Glutamatergic neuron (in vitro differentiated cells): ENCODE measurements at regions not wholly inside any gene's neighbourhood (a gene's known extent, or its start where the extent isn't known, plus 50 kb on each side); places are given as distances from the start of the nearest gene placed in this dataset.
"Not testable (repeated sequence)": the region's sequence is repeated elsewhere in the genome, so short reads cannot be mapped to it uniquely, and the experiment has no call there.

ENCODE experiments used
- DNase-seq: peaks from one replicate; pipeline ENCODE4 v3.0.0; 2022
- H3K27ac Mint-ChIP-seq: one replicate; pipeline ENCODE4 v1.8.0; 2020; ENCODE audit warnings: mild to moderate bottlenecking, mixed read lengths, inconsistent platforms; ENCODE audit not compliant: unreplicated experiment
- H3K27me3 Mint-ChIP-seq: one replicate; pipeline ENCODE4 v1.8.0; 2020; ENCODE audit warnings: mild to moderate bottlenecking, moderate library complexity, mixed read lengths, inconsistent platforms; ENCODE audit not compliant: unreplicated experiment
- H3K36me3 Mint-ChIP-seq: one replicate; pipeline ENCODE4 v1.8.0; 2020; ENCODE audit warnings: mild to moderate bottlenecking, mixed read lengths, inconsistent platforms; ENCODE audit not compliant: unreplicated experiment
- H3K4me1 Mint-ChIP-seq: one replicate; pipeline ENCODE4 v1.8.0; 2020; ENCODE audit warnings: mild to moderate bottlenecking, low read depth, mixed read lengths, inconsistent platforms; ENCODE audit not compliant: unreplicated experiment
- H3K4me3 Mint-ChIP-seq: one replicate; pipeline ENCODE4 v1.8.0; 2020; ENCODE audit warnings: mild to moderate bottlenecking, mixed read lengths, inconsistent platforms; ENCODE audit not compliant: unreplicated experiment
- H3K9me3 Mint-ChIP-seq: one replicate; pipeline ENCODE4 v1.8.0; 2020; ENCODE audit warnings: mild to moderate bottlenecking, moderate library complexity, mixed read lengths, inconsistent platforms; ENCODE audit not compliant: unreplicated experiment
- TF ChIP-seq, protein P1 (sequence below): fragments of 200-600 bp; sonication (generic); IDR thresholded peaks from one replicate; pipeline ENCODE4 v1.5.0; 2021; ENCODE audit not compliant: partially characterized antibody, unreplicated experiment

DNA sequence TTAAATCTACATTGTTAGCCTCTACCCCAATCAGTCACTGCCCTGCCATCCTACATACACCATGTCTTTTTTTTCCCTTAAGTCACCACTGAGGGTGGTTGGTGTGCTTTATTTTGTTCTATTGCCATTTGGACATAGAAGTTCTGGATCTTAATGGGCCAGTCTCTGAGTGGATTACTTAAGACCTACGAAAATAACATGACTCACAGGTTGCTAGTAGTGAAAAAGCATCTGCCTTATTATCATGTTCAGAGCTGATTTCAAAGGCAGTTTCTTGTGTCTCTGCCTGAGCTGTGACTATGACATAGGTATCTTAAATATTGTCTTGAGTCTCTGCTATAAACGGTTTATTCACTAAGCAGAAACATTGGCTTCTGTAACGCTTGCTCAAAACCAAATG, 410.8 kb downstream of the MDFIC start:
- H3K27me3 Mint-ChIP-seq = no peaks in the 10 kb centered on the region
- no peaks in the 10 kb centered on the region for H3K4me1 Mint-ChIP-seq
- no peak overlapping the region for H3K4me3 Mint-ChIP-seq
- H3K36me3 Mint-ChIP-seq = no peaks in the 10 kb centered on the region
- no peak for DNase-seq
- no peaks in the 10 kb centered on the region for H3K9me3 Mint-ChIP-seq
- TF ChIP-seq, protein P1, sequence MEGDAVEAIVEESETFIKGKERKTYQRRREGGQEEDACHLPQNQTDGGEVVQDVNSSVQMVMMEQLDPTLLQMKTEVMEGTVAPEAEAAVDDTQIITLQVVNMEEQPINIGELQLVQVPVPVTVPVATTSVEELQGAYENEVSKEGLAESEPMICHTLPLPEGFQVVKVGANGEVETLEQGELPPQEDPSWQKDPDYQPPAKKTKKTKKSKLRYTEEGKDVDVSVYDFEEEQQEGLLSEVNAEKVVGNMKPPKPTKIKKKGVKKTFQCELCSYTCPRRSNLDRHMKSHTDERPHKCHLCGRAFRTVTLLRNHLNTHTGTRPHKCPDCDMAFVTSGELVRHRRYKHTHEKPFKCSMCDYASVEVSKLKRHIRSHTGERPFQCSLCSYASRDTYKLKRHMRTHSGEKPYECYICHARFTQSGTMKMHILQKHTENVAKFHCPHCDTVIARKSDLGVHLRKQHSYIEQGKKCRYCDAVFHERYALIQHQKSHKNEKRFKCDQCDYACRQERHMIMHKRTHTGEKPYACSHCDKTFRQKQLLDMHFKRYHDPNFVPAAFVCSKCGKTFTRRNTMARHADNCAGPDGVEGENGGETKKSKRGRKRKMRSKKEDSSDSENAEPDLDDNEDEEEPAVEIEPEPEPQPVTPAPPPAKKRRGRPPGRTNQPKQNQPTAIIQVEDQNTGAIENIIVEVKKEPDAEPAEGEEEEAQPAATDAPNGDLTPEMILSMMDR = no peak
- no peak overlapping the region for H3K27ac Mint-ChIP-seq

DNA sequence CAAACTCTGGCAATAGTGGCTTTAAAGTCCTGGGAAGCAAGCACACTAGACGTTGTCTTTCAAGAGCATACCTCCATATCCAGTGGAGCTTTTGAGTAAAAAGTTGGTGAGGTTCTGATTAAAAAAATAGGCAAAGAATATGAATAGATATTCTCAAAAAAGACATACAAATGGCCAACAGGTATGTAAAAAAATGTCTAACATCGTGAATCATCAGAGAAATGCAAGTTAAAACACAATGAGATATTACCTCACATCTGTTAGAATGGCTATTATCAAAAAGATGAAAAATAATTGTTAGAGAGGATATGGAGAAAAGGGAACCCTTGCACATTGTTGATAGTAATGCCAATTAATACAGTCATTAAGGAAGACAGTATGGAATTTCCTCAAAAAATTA, 407.1 kb downstream of the MDFIC start:
- Mint-ChIP-seq H3K27me3 (no peaks in the 10 kb centered on the region), H3K36me3 (no peaks in the 10 kb centered on the region), H3K27ac (no peak overlapping the region), H3K9me3 (no peaks in the 10 kb centered on the region), H3K4me3 (no peak overlapping the region), H3K4me1 (no peaks in the 10 kb centered on the region)
- no peak for DNase-seq
- TF ChIP-seq, protein P1 = no peak

DNA sequence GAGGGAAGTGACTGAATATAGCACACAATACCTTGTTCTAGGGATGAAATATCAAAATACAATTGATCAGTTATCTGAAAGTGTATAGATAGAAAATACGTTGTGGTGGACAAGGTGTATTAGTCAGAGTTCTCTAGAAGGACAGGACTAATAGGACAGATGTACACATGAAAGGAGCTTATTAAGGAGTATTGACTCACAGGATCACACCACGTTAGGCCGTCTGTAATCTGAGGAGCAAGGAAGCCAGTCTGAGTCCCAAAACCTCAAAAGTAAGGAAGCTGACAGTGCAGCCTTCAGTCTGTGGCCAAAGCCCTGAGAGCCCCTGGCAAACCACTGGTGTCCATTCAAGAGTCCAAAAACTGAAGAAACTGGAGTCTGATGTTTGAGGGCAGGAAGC, 406.1 kb downstream of the MDFIC start:
- Mint-ChIP-seq H3K9me3 (no peaks in the 10 kb centered on the region), H3K27ac (no peak overlapping the region), H3K4me1 (no peaks in the 10 kb centered on the region), H3K36me3 (no peaks in the 10 kb centered on the region), H3K27me3 (no peaks in the 10 kb centered on the region), H3K4me3 (no peak overlapping the region)
- TF ChIP-seq, protein P1 = no peak
- no peak for DNase-seq

DNA sequence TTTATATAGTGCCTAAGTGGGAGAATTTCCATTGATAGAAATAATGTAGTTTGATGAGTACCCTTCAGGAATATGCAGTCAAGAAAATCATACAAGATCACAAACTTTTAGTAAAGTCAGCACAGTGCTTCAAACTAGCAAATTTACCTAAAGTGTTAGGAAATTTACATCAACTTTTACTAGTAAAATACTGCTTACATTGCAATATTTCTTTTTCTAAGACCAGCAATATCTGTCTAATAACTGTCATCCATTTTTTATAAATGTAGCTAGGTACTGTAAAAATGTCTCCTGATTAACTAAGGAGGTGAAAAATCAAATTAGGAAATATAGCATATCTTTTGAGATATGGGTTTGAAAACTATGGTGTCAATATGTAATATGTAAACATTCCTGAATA, 405.4 kb downstream of the MDFIC start:
- no peak for DNase-seq
- Mint-ChIP-seq H3K27ac (no peak overlapping the region), H3K27me3 (no peaks in the 10 kb centered on the region), H3K9me3 (no peaks in the 10 kb centered on the region), H3K4me3 (no peak overlapping the region), H3K36me3 (no peaks in the 10 kb centered on the region), H3K4me1 (no peaks in the 10 kb centered on the region)
- TF ChIP-seq, protein P1 = no peak

DNA sequence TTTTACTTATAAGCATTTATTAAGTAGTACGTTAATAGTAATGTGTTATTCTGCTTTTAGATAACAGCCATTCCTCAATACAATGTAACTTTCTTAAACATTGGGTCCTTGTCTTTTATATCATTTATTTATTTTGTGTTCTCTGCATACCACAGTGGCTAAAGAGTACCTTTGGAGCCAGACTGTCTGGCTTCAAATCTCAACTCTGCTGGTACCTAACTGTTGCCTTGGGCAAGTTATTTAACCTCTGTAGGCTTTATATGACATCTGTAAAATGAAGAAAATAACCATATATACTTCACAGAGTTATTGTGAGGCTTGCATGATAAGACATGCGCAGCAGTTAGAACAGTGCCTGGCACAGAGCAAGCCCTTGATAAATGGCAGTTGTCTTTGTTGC, 397.6 kb downstream of the MDFIC start:
- Mint-ChIP-seq H3K4me1 (no peaks in the 10 kb centered on the region), H3K27ac (no peak overlapping the region), H3K36me3 (no peaks in the 10 kb centered on the region), H3K27me3 (no peaks in the 10 kb centered on the region), H3K4me3 (no peak overlapping the region), H3K9me3 (no peaks in the 10 kb centered on the region)
- TF ChIP-seq, protein P1 = no peak
- no peak for DNase-seq

DNA sequence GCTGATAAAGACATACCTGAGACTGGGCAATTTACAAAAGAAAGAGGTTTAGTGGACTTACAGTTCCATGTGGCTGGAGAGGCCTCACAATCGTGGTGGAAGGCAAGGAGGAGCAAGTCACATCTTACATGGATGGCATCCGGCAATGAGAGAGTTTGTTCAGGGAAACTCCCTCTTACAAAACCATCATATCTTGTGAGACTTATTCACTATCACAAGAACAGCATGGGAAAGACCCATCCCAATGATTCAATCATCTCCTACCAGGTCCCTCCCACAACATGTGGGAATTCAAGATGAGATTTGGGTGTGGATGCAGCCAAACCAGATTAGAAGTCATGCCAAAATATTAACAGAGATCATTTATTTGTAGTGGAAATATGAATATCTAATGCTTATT, 388.4 kb downstream of the MDFIC start:
- H3K27ac Mint-ChIP-seq, H3K9me3 Mint-ChIP-seq, H3K27me3 Mint-ChIP-seq, DNase-seq, H3K36me3 Mint-ChIP-seq, H3K4me1 Mint-ChIP-seq, H3K4me3 Mint-ChIP-seq: not testable (repeated sequence)
